22Rv1 (cell line): ENCODE measurements at regions not wholly inside any gene's neighbourhood (a gene's known extent, or its start where the extent isn't known, plus 50 kb on each side); places are given as distances from the start of the nearest gene placed in this dataset.

Experiments used
- H3K27ac ChIP-seq: fragments of 450-650 bp; 2 replicates; pipeline ENCODE4 v1.5.1; 2017
- CTCF ChIP-seq: fragments of 450-650 bp; IDR thresholded peaks from 2 replicates; pipeline ENCODE4 v1.5.1; 2017; ENCODE audit warnings: mild to moderate bottlenecking
- ZFX ChIP-seq: fragments of 450-650 bp; IDR thresholded peaks from 2 replicates; pipeline ENCODE4 v1.6.1; 2017; ENCODE audit warnings: antibody characterized with exemption, borderline replicate concordance

- TF ChIP-seq ZFX (no peak), CTCF (no peak)
- no peak overlapping the region for H3K27ac ChIP-seq
Measured at GRCh38 chr2:146278881-146279280, 1565.9 kb upstream of the ACVR2A start.

- no peak overlapping the region for H3K27ac ChIP-seq
- no peak for TF ChIP-seq CTCF
Measured at GRCh38 chr2:146271131-146271831, 1573.5 kb upstream of the ACVR2A start.

- no peak for TF ChIP-seq ZFX
- TF ChIP-seq CTCF: no peak
Measured at GRCh38 chr2:146270618-146271017, 1574.2 kb upstream of the ACVR2A start.

GRCh38 chr2:146267093-146267492 is 1577.7 kb upstream of the ACVR2A start:
- no peak overlapping the region for H3K27ac ChIP-seq
- no peak for TF ChIP-seq CTCF
- no peak for TF ChIP-seq ZFX

More at GRCh38 chr2:146270618-146271017, 1574.2 kb upstream of the ACVR2A start:
- no peak overlapping the region for H3K27ac ChIP-seq

- H3K27ac ChIP-seq: no peak overlapping the region
- TF ChIP-seq CTCF: no peak
- no peak for TF ChIP-seq ZFX
Measured at GRCh38 chr2:146265656-146266055, 1579.2 kb upstream of the ACVR2A start.

- no peak overlapping the region for H3K27ac ChIP-seq
- TF ChIP-seq CTCF (no peak), ZFX (no peak)
Measured at GRCh38 chr2:146262606-146263005, 1582.2 kb upstream of the ACVR2A start.

- no peak overlapping the region for H3K27ac ChIP-seq
- no peak for TF ChIP-seq CTCF
- TF ChIP-seq ZFX: no peak
Measured at GRCh38 chr2:146260551-146260950, 1584.3 kb upstream of the ACVR2A start.
